ENCODE measurements at regions not wholly inside any gene's neighbourhood (a gene's known extent, or its start where the extent isn't known, plus 50 kb on each side); places are given as distances from the start of the nearest gene placed in this dataset.

GRCh38 chr18:33951031-33951430 is 273.7 kb downstream of the NOL4 start:
- DNase-seq, result no peak

GRCh38 chr18:33946336-33946735 is 278.4 kb downstream of the NOL4 start:
- no peak for DNase-seq

- DNase-seq, result no peak
Observed at GRCh38 chr18:33944493-33944892, 280.2 kb downstream of the NOL4 start.

- DNase-seq, result no peak
Observed at GRCh38 chr18:33937270-33937816, 287.4 kb downstream of the NOL4 start.

- DNase-seq, result no peak
Observed at GRCh38 chr18:33934258-33934657, 290.5 kb downstream of the NOL4 start.

GRCh38 chr18:33928231-33928630 is 296.5 kb downstream of the NOL4 start:
- DNase-seq, result no peak

- DNase-seq, result peak; percentile 83
Observed at GRCh38 chr18:33924576-33924975, 300.1 kb downstream of the NOL4 start.

GRCh38 chr18:33923980-33924379 is 300.7 kb downstream of the NOL4 start:
- DNase-seq, result peak; percentile 97

GRCh38 chr18:33918571-33918970 is 306.1 kb downstream of the NOL4 start:
- no peak for DNase-seq

GRCh38 chr18:33916200-33916599 is 308.5 kb downstream of the NOL4 start:
- no peak for DNase-seq

- no peak for DNase-seq
Observed at GRCh38 chr18:33914399-33914798, 310.3 kb downstream of the NOL4 start.

- DNase-seq, result no peak
Observed at GRCh38 chr18:33906046-33906445, 318.7 kb downstream of the NOL4 start.

GRCh38 chr18:33901894-33902512 is 322.7 kb downstream of the NOL4 start:
- DNase-seq, result no peak

- DNase-seq, result no peak
Observed at GRCh38 chr18:33900638-33901037, 322.6 kb downstream of the ASXL3 start.

- DNase-seq, result no peak
Observed at GRCh38 chr18:33898427-33898826, 320.4 kb downstream of the ASXL3 start.

- no peak for DNase-seq
Observed at GRCh38 chr18:33878213-33878612, 300.2 kb downstream of the ASXL3 start.

- no peak for DNase-seq
Observed at GRCh38 chr18:33875029-33875565, 297.1 kb downstream of the ASXL3 start.

GRCh38 chr18:33873112-33873511 is 295.1 kb downstream of the ASXL3 start:
- DNase-seq, result no peak

GRCh38 chr18:33871363-33872025 is 293.5 kb downstream of the ASXL3 start:
- no peak for DNase-seq

GRCh38 chr18:33870059-33870458 is 292.0 kb downstream of the ASXL3 start:
- DNase-seq, result no peak

- no peak for DNase-seq
Observed at GRCh38 chr18:33866386-33866785, 288.4 kb downstream of the ASXL3 start.

GRCh38 chr18:33863912-33864311 is 285.9 kb downstream of the ASXL3 start:
- DNase-seq, result no peak

- no peak for DNase-seq
Observed at GRCh38 chr18:33854827-33855139, 276.8 kb downstream of the ASXL3 start.

- DNase-seq, result no peak
Observed at GRCh38 chr18:33854086-33854826, 276.2 kb downstream of the ASXL3 start.

All from NCI-H1105 treated with DMSO at 0.1 percent for 48 hours (cell line).